Mammary epithelial cell (primary cell): ENCODE measurements at regions not wholly inside any gene's neighbourhood (a gene's known extent, or its start where the extent isn't known, plus 50 kb on each side); places are given as distances from the start of the nearest gene placed in this dataset.

ENCODE experiments used
- CTCF ChIP-seq, 2 donors: IDR thresholded peaks in 1 of 2; conservative IDR thresholded peaks in 1 of 2; 2 replicates each; pipeline ENCODE4 v1.5.1; 2011 to 2012; ENCODE audit warnings: inconsistent platforms in 2 of 2, low read length in 2 of 2, mild to moderate bottlenecking in 2 of 2, control low read depth in 1 of 2, low read depth in 1 of 2; ENCODE audit not compliant: insufficient read depth in 1 of 2; ENCODE audit errors: extremely low read depth in 1 of 2
- EZH2 ChIP-seq: IDR thresholded peaks from 2 replicates; pipeline ENCODE4 v1.6.1; 2012; ENCODE audit warnings: low read length, inconsistent platforms, borderline replicate concordance

GRCh38 chr1:82818586-82818985 is 1017.9 kb downstream of the ADGRL2 start:
- no peak for TF ChIP-seq CTCF (conservative IDR thresholded peaks at IDR 0.05 in 1 of 2, IDR thresholded peaks at IDR 0.05 in 1 of 2; ENCODE audit: extremely low read depth in 1 of 2, insufficient read depth in 1 of 2, low read depth in 1 of 2, low read length in 2 of 2)
- no peak for TF ChIP-seq EZH2
